Mesothelial cell of epicardium (in vitro differentiated cells): ENCODE measurements at regions not wholly inside any gene's neighbourhood (a gene's known extent, or its start where the extent isn't known, plus 50 kb on each side); places are given as distances from the start of the nearest gene placed in this dataset.

Experiments
- DNase-seq, 2 experiments: peaks; one replicate each; pipeline ENCODE4 v3.0.0; 2021; ENCODE audit warnings: low spot score in 2 of 2; ENCODE audit not compliant: unreplicated experiment in 2 of 2
- H3K27ac Mint-ChIP-seq: 2 replicates; pipeline ENCODE4 v1.8.0; 2021; ENCODE audit warnings: mixed read lengths
- H3K27me3 Mint-ChIP-seq: 2 replicates; pipeline ENCODE4 v1.8.0; 2021; ENCODE audit warnings: low read depth, mixed read lengths
- H3K36me3 Mint-ChIP-seq: 2 replicates; pipeline ENCODE4 v1.8.0; 2021; ENCODE audit warnings: mixed read lengths
- H3K4me1 Mint-ChIP-seq: 2 replicates; pipeline ENCODE4 v1.8.0; 2021; ENCODE audit warnings: mixed read lengths
- H3K4me3 Mint-ChIP-seq: 2 replicates; pipeline ENCODE4 v1.8.0; 2021; ENCODE audit warnings: mild to moderate bottlenecking, moderate library complexity, mixed read lengths
- H3K9me3 Mint-ChIP-seq: 2 replicates; pipeline ENCODE4 v1.8.0; 2021; ENCODE audit warnings: mixed read lengths
- CTCF ChIP-seq: fragments of 200-600 bp; sonication (generic); IDR thresholded peaks from one replicate; pipeline ENCODE4 v1.5.0; 2021; ENCODE audit warnings: antibody characterized with exemption; ENCODE audit not compliant: unreplicated experiment

- Mint-ChIP-seq H3K4me3 (no peak overlapping the region), H3K9me3 (peaks cover 12% of the 10 kb centered on the region), H3K36me3 (no peaks in the 10 kb centered on the region), H3K27ac (no peak overlapping the region), H3K27me3 (no peaks in the 10 kb centered on the region), H3K4me1 (peaks cover 14% of the 10 kb centered on the region)
- no peak for TF ChIP-seq CTCF
- DNase-seq, result no peak
These were observed 51.2 kb upstream of the ABCC4 start for GRCh38 chr13:95352486-95352885.

- Mint-ChIP-seq H3K27ac (no peak overlapping the region), H3K4me1 (peaks cover 14% of the 10 kb centered on the region), H3K4me3 (no peak overlapping the region), H3K9me3 (peaks cover 16% of the 10 kb centered on the region), H3K36me3 (no peaks in the 10 kb centered on the region), H3K27me3 (no peaks in the 10 kb centered on the region)
- no peak for TF ChIP-seq CTCF
- no peak for DNase-seq
These were observed 52.9 kb upstream of the ABCC4 start for GRCh38 chr13:95354156-95354555.

GRCh38 chr13:95354680-95355487 is 53.6 kb upstream of the ABCC4 start:
- Mint-ChIP-seq H3K9me3 (peaks cover 16% of the 10 kb centered on the region), H3K27me3 (no peaks in the 10 kb centered on the region), H3K4me3 (no peak overlapping the region), H3K36me3 (no peaks in the 10 kb centered on the region), H3K27ac (peak overlapping the region; percentile 66), H3K4me1 (peaks cover 14% of the 10 kb centered on the region)
- no peak for DNase-seq
- TF ChIP-seq CTCF, result no peak

- no peaks in the 10 kb centered on the region for H3K36me3 Mint-ChIP-seq
- H3K4me3 Mint-ChIP-seq, result no peak overlapping the region
- peak overlapping the region; percentile 66 for H3K27ac Mint-ChIP-seq
- H3K4me1 Mint-ChIP-seq, result peaks cover 14% of the 10 kb centered on the region
- no peak for DNase-seq
- peaks cover 16% of the 10 kb centered on the region for H3K9me3 Mint-ChIP-seq
- no peak for TF ChIP-seq CTCF
- H3K27me3 Mint-ChIP-seq, result no peaks in the 10 kb centered on the region
These were observed 54.2 kb upstream of the ABCC4 start for GRCh38 chr13:95355494-95355893.

DNA sequence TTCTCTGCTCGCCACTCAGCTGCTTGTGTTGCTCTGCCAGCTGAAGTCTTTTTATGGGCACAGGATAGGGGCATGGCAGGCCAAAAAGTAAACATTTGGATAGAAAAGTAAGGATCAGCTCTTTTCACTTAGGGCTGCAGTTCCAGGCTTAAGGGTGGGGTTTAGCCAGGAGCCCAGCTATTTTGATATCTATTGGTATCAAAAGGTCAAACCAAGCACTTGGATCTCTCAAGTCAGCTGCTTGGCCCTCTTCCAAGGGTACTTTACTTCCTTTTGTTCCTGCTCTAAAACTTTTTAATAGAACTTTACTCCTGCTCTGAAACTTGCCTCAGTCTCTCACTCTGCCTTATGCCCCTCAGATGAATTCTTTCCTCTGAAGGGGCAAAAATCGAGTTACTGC is 55.7 kb upstream of the ABCC4 start:
- peaks cover 10% of the 10 kb centered on the region for H3K9me3 Mint-ChIP-seq
- no peak overlapping the region for H3K27ac Mint-ChIP-seq
- no peak overlapping the region for H3K4me3 Mint-ChIP-seq
- no peaks in the 10 kb centered on the region for H3K27me3 Mint-ChIP-seq
- H3K4me1 Mint-ChIP-seq, result peaks cover 14% of the 10 kb centered on the region
- no peak for TF ChIP-seq CTCF
- H3K36me3 Mint-ChIP-seq, result no peaks in the 10 kb centered on the region
- no peak for DNase-seq
